ENCODE measurements at regions not wholly inside any gene's neighbourhood (a gene's known extent, or its start where the extent isn't known, plus 50 kb on each side); places are given as distances from the start of the nearest gene placed in this dataset.

GRCh38 chr5:56465769-56466135 is 232.6 kb upstream of the ANKRD55 start:
- TF ChIP-seq ZBTB33 (IDR thresholded peaks at IDR 0.05; ENCODE audit: borderline replicate concordance, low read depth) (no peak), CTCF (IDR thresholded peaks at IDR 0.05) (no peak), REST (IDR thresholded peaks at IDR 0.05; ENCODE audit: low read depth, low read length) (no peak), RCOR1 (IDR thresholded peaks at IDR 0.05; ENCODE audit: low read length) (no peak), MAX (IDR thresholded peaks at IDR 0.05; ENCODE audit: low read depth) (no peak), SIN3A (IDR thresholded peaks at IDR 0.05; ENCODE audit: borderline replicate concordance, low read depth, low read length) (no peak), FOXJ3 (CRISPR knock-in tag; IDR thresholded peaks at IDR 0.05) (no peak), MEF2A (IDR thresholded peaks at IDR 0.05; ENCODE audit: borderline replicate concordance, low read depth) (no peak), YY1 (IDR thresholded peaks at IDR 0.05; ENCODE audit: low read depth) (no peak), POLR2AphosphoS5 (IDR thresholded peaks at IDR 0.05; ENCODE audit: low read depth, low read length) (no peak)
